ENCODE measurements at regions not wholly inside any gene's neighbourhood (a gene's known extent, or its start where the extent isn't known, plus 50 kb on each side); places are given as distances from the start of the nearest gene placed in this dataset.

- H3K4me2 ChIP-seq (ENCODE audit: insufficient read depth, insufficient read length, low read length), result peak overlapping the region; percentile 48
- H2AK5ac ChIP-seq (ENCODE audit: insufficient read length, low read length), result no peak overlapping the region
- no peaks in the 10 kb centered on the region for H4K20me1 ChIP-seq (ENCODE audit: control insufficient read depth, insufficient read depth, insufficient read length)
- H2AFZ ChIP-seq (ENCODE audit: low read length), result no peak overlapping the region
- peaks cover 5% of the 10 kb centered on the region for H3K4me1 ChIP-seq (ENCODE audit: insufficient read depth, low read length)
- TF ChIP-seq CTCF (conservative IDR thresholded peaks at IDR 0.05), result no peak
- H3K14ac ChIP-seq (ENCODE audit: insufficient read depth, low read length), result peak overlapping the region; percentile 12
- no peak overlapping the region for H3K9ac ChIP-seq (ENCODE audit: extremely low read depth, insufficient read length, low read length)
- H2BK20ac ChIP-seq (ENCODE audit: low read depth, low read length, poor library complexity, severe bottlenecking), result no peak overlapping the region
- no peak overlapping the region for H3K56ac ChIP-seq (ENCODE audit: insufficient read length, low read depth, low read length)
- H2BK12ac ChIP-seq (ENCODE audit: insufficient read length, low read depth, low read length), result no peak overlapping the region
- no peak overlapping the region for H4K5ac ChIP-seq (ENCODE audit: insufficient read length, low read depth, low read length)
- H3K79me1 ChIP-seq (ENCODE audit: insufficient read depth, low read depth, low read length, poor library complexity, severe bottlenecking), result no peaks in the 10 kb centered on the region
- peaks cover 92% of the 10 kb centered on the region for H3K27me3 Mint-ChIP-seq (ENCODE audit: low read depth)
- peaks cover 32% of the 10 kb centered on the region; the same call in 1 of the 2 replicates for H3K27me3 ChIP-seq (ENCODE audit: insufficient read depth, low read length)
- H3K36me3 Mint-ChIP-seq (ENCODE audit: insufficient read depth in 1 of 3, low read depth in 3 of 3), result no peaks in the 10 kb centered on the region; a peak in 2 of 7 replicates
- no peak overlapping the region for H2BK5ac ChIP-seq (ENCODE audit: insufficient read length, low read length)
- peak overlapping the region in 1 of 2 experiments; percentile 84; a peak in 4 of 5 replicates for H3K4me3 Mint-ChIP-seq
- H2BK120ac ChIP-seq (ENCODE audit: low read depth, low read length, poor library complexity, severe bottlenecking), result no peak overlapping the region
- H3K23me2 ChIP-seq (ENCODE audit: insufficient read length, low read depth, low read length, poor library complexity, severe bottlenecking), result no peaks in the 10 kb centered on the region
- no peak overlapping the region for H3K18ac ChIP-seq (ENCODE audit: insufficient read length, low read depth, low read length)
- H3K4me1 Mint-ChIP-seq, result peaks cover 40 to 48% of the 10 kb centered on the region in 2 experiments
- no peak overlapping the region for H2BK15ac ChIP-seq (ENCODE audit: low read depth, low read length)
- H3K27ac Mint-ChIP-seq, result peak overlapping the region in 2 of 3 experiments; percentile 46 to 99; a peak in 3 of 7 replicates
- no peak overlapping the region for H3K4ac ChIP-seq (ENCODE audit: low read depth, low read length)
- DNase-seq, result peak; percentile 34
- no peak overlapping the region for H4K91ac ChIP-seq (ENCODE audit: insufficient read length, low read depth, low read length)
- no peak overlapping the region for H3T11ph ChIP-seq (ENCODE audit: low read length)
- no peaks in the 10 kb centered on the region for H3K9me3 ChIP-seq (ENCODE audit: control insufficient read depth, low read depth, low read length)
- H3K79me2 ChIP-seq (ENCODE audit: insufficient read depth, low read length), result no peaks in the 10 kb centered on the region
- WGBS (ENCODE audit: extremely low coverage, insufficient read length, low lambda C conversion rate), result no CpG with 5 or more reads among the region's 5 CpGs
- H3K9me3 Mint-ChIP-seq, result peaks cover 0 to 5% of the 10 kb centered on the region in 2 experiments; a peak in 3 of 5 replicates
- no peak overlapping the region for H3K23ac ChIP-seq (ENCODE audit: insufficient read length, low read depth, low read length)
- no peak overlapping the region for H3K27ac ChIP-seq (ENCODE audit: insufficient read length, low read depth, low read length)
- no peak overlapping the region for H4K8ac ChIP-seq (replicated peaks; ENCODE audit: insufficient read length, low read depth, low read length)
Measured at GRCh38 chr1:68293122-68293521, 60.8 kb upstream of the WLS start.
